DND-41 (cell line): ENCODE measurements at regions not wholly inside any gene's neighbourhood (a gene's known extent, or its start where the extent isn't known, plus 50 kb on each side); places are given as distances from the start of the nearest gene placed in this dataset.

Experiments used
- CTCF ChIP-seq: IDR thresholded peaks from 2 replicates; pipeline ENCODE4 v1.5.1; 2012; ENCODE audit warnings: borderline replicate concordance, low read length, moderate library complexity, mild to moderate bottlenecking; ENCODE audit not compliant: poor library complexity, severe bottlenecking; ENCODE audit errors: extremely low read depth
- EZH2 ChIP-seq: IDR thresholded peaks from 3 replicates; pipeline ENCODE4 v1.6.1; 2012; ENCODE audit warnings: borderline replicate concordance, low read depth, mild to moderate bottlenecking, moderate library complexity, low read length, inconsistent platforms; ENCODE audit not compliant: severe bottlenecking

- TF ChIP-seq CTCF, result no peak
- no peak for TF ChIP-seq EZH2
Measured at GRCh38 chr4:19402581-19403065, 849.1 kb upstream of the SLIT2 start.
